ENCODE measurements at regions not wholly inside any gene's neighbourhood (a gene's known extent, or its start where the extent isn't known, plus 50 kb on each side); places are given as distances from the start of the nearest gene placed in this dataset.

- no peak for DNase-seq (ENCODE audit: low spot score)
- H3K9me3 ChIP-seq (ENCODE audit: control insufficient read depth in 4 of 4, low read length in 3 of 4), result no peaks in the 10 kb centered on the region
- WGBS, result 94% methylated on average over 4 of the region's 4 CpGs
- TF ChIP-seq RAD21 (IDR thresholded peaks at IDR 0.05), result no peak
- TF ChIP-seq JUND (IDR thresholded peaks at IDR 0.05), result no peak
- no peak for TF ChIP-seq NR2F2 (IDR thresholded peaks at IDR 0.05)
- TF ChIP-seq ZBTB33 (IDR thresholded peaks at IDR 0.05), result no peak
- no peak for TF ChIP-seq RXRA (IDR thresholded peaks at IDR 0.05)
- no peak for TF ChIP-seq MAX (IDR thresholded peaks at IDR 0.05)
- TF ChIP-seq EGR1 (IDR thresholded peaks at IDR 0.05; ENCODE audit: low read depth in 2 of 2), result no peak
- TF ChIP-seq SP1 (IDR thresholded peaks at IDR 0.05), result no peak
- TF ChIP-seq FOXA1 (IDR thresholded peaks at IDR 0.05), result no peak
- TF ChIP-seq, protein P1, sequence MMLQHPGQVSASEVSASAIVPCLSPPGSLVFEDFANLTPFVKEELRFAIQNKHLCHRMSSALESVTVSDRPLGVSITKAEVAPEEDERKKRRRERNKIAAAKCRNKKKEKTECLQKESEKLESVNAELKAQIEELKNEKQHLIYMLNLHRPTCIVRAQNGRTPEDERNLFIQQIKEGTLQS (IDR thresholded peaks at IDR 0.05), result no peak
- TF ChIP-seq GABPA (IDR thresholded peaks at IDR 0.05 in 1 of 2, conservative IDR thresholded peaks at IDR 0.05 in 1 of 2), result no peak
- H3K27me3 ChIP-seq (ENCODE audit: control insufficient read depth in 4 of 4, insufficient read depth in 4 of 4, low read length in 3 of 4), result no peaks in the 10 kb centered on the region
- H3K27ac ChIP-seq (ENCODE audit: low read depth in 1 of 2, low read length in 2 of 2), result no peak overlapping the region
- H3K36me3 ChIP-seq (ENCODE audit: control insufficient read depth in 4 of 4, insufficient read depth in 3 of 4, low read depth in 1 of 4, low read length in 3 of 4), result no peaks in the 10 kb centered on the region
- no peak overlapping the region for H3K9ac ChIP-seq (ENCODE audit: low read depth in 1 of 2, low read length in 2 of 2)
- no peak overlapping the region for H3K4me3 ChIP-seq (ENCODE audit: low read depth in 1 of 3, low read length in 3 of 3)
- no peaks in the 10 kb centered on the region for H3K4me1 ChIP-seq (ENCODE audit: control insufficient read depth in 4 of 4, insufficient read depth in 4 of 4, low read length in 3 of 4)
Measured at GRCh38 chr1:225709101-225709500, 56.2 kb upstream of the ENAH start.

GRCh38 chr1:225710804-225711203 is 57.9 kb upstream of the ENAH start:
- no peak overlapping the region for H3K4me3 ChIP-seq (ENCODE audit: low read depth in 1 of 3, low read length in 3 of 3)
- TF ChIP-seq HNF4A (conservative IDR thresholded peaks at IDR 0.05) (no peak), FOXA1 (IDR thresholded peaks at IDR 0.05) (no peak), RXRA (IDR thresholded peaks at IDR 0.05) (no peak), ZBTB33 (IDR thresholded peaks at IDR 0.05) (no peak), YY1 (IDR thresholded peaks at IDR 0.05) (no peak), SP1 (IDR thresholded peaks at IDR 0.05) (no peak), RAD21 (IDR thresholded peaks at IDR 0.05) (no peak), MAX (IDR thresholded peaks at IDR 0.05) (no peak), GABPA (IDR thresholded peaks at IDR 0.05 in 1 of 2, conservative IDR thresholded peaks at IDR 0.05 in 1 of 2) (no peak), HNF4G (IDR thresholded peaks at IDR 0.05) (no peak), EGR1 (IDR thresholded peaks at IDR 0.05; ENCODE audit: low read depth in 2 of 2) (no peak), JUND (IDR thresholded peaks at IDR 0.05) (no peak)
- TF ChIP-seq, protein P2, sequence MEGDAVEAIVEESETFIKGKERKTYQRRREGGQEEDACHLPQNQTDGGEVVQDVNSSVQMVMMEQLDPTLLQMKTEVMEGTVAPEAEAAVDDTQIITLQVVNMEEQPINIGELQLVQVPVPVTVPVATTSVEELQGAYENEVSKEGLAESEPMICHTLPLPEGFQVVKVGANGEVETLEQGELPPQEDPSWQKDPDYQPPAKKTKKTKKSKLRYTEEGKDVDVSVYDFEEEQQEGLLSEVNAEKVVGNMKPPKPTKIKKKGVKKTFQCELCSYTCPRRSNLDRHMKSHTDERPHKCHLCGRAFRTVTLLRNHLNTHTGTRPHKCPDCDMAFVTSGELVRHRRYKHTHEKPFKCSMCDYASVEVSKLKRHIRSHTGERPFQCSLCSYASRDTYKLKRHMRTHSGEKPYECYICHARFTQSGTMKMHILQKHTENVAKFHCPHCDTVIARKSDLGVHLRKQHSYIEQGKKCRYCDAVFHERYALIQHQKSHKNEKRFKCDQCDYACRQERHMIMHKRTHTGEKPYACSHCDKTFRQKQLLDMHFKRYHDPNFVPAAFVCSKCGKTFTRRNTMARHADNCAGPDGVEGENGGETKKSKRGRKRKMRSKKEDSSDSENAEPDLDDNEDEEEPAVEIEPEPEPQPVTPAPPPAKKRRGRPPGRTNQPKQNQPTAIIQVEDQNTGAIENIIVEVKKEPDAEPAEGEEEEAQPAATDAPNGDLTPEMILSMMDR (IDR thresholded peaks at IDR 0.05; ENCODE audit: low read depth, low read length, missing input control), result no peak
- TF ChIP-seq, protein P3, sequence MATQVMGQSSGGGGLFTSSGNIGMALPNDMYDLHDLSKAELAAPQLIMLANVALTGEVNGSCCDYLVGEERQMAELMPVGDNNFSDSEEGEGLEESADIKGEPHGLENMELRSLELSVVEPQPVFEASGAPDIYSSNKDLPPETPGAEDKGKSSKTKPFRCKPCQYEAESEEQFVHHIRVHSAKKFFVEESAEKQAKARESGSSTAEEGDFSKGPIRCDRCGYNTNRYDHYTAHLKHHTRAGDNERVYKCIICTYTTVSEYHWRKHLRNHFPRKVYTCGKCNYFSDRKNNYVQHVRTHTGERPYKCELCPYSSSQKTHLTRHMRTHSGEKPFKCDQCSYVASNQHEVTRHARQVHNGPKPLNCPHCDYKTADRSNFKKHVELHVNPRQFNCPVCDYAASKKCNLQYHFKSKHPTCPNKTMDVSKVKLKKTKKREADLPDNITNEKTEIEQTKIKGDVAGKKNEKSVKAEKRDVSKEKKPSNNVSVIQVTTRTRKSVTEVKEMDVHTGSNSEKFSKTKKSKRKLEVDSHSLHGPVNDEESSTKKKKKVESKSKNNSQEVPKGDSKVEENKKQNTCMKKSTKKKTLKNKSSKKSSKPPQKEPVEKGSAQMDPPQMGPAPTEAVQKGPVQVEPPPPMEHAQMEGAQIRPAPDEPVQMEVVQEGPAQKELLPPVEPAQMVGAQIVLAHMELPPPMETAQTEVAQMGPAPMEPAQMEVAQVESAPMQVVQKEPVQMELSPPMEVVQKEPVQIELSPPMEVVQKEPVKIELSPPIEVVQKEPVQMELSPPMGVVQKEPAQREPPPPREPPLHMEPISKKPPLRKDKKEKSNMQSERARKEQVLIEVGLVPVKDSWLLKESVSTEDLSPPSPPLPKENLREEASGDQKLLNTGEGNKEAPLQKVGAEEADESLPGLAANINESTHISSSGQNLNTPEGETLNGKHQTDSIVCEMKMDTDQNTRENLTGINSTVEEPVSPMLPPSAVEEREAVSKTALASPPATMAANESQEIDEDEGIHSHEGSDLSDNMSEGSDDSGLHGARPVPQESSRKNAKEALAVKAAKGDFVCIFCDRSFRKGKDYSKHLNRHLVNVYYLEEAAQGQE (IDR thresholded peaks at IDR 0.05), result no peak
- H3K9ac ChIP-seq (ENCODE audit: low read depth in 1 of 2, low read length in 2 of 2), result no peak overlapping the region
- H3K27me3 ChIP-seq (ENCODE audit: control insufficient read depth in 4 of 4, insufficient read depth in 4 of 4, low read length in 3 of 4), result no peaks in the 10 kb centered on the region
- DNase-seq (ENCODE audit: low spot score), result no peak
- no peaks in the 10 kb centered on the region for H3K9me3 ChIP-seq (ENCODE audit: control insufficient read depth in 4 of 4, low read length in 3 of 4)
- H3K4me1 ChIP-seq (ENCODE audit: control insufficient read depth in 4 of 4, insufficient read depth in 4 of 4, low read length in 3 of 4), result no peaks in the 10 kb centered on the region
- H3K27ac ChIP-seq (ENCODE audit: low read depth in 1 of 2, low read length in 2 of 2), result no peak overlapping the region
- H3K36me3 ChIP-seq (ENCODE audit: control insufficient read depth in 4 of 4, insufficient read depth in 3 of 4, low read depth in 1 of 4, low read length in 3 of 4), result no peaks in the 10 kb centered on the region
- WGBS, result 92% methylated on average over 5 of the region's 5 CpGs
